Activated CD4-positive, alpha-beta memory T cell treated with anti-CD3 and anti-CD28 coated beads, Interleukin-2, amount 10 ng/mL, durations not matched to agents 7 days and 5 days (primary cell): ENCODE measurements at regions not wholly inside any gene's neighbourhood (a gene's known extent, or its start where the extent isn't known, plus 50 kb on each side); places are given as distances from the start of the nearest gene placed in this dataset.
"Not testable (repeated sequence)": the region's sequence is repeated elsewhere in the genome, so short reads cannot be mapped to it uniquely, and the experiment has no call there.

Experiments
- CTCF ChIA-PET: fragments of 350-600 bp; sonication (Branson Sonifier 250); formaldehyde crosslinking; loops from one replicate; lab custom pipeline; 2021; ENCODE audit warnings: antibody characterized with exemption, inconsistent platforms; lab: Charles Lee
- POLR2A ChIA-PET: fragments of 350-600 bp; sonication (Branson Sonifier 250); formaldehyde crosslinking; loops from one replicate; lab custom pipeline; 2021; ENCODE audit warnings: antibody characterized with exemption; lab: Charles Lee
- DNase-seq: peaks from one replicate; pipeline ENCODE4 v3.0.0-alpha.2; 2020
- H3K27ac Mint-ChIP-seq: one replicate; pipeline ENCODE4 v1.8.0; 2021; ENCODE audit warnings: mild to moderate bottlenecking, mixed read lengths
- H3K27me3 Mint-ChIP-seq: one replicate; pipeline ENCODE4 v1.8.0; 2021; ENCODE audit warnings: mixed read lengths
- H3K36me3 Mint-ChIP-seq: one replicate; pipeline ENCODE4 v1.8.0; 2021; ENCODE audit warnings: low read depth, mixed read lengths
- H3K4me1 Mint-ChIP-seq: one replicate; pipeline ENCODE4 v1.8.0; 2021; ENCODE audit warnings: mixed read lengths
- H3K4me3 Mint-ChIP-seq: one replicate; pipeline ENCODE4 v1.8.0; 2021; ENCODE audit warnings: mild to moderate bottlenecking, mixed read lengths
- H3K9me3 Mint-ChIP-seq: one replicate; pipeline ENCODE4 v1.8.0; 2021; ENCODE audit warnings: mixed read lengths

DNA sequence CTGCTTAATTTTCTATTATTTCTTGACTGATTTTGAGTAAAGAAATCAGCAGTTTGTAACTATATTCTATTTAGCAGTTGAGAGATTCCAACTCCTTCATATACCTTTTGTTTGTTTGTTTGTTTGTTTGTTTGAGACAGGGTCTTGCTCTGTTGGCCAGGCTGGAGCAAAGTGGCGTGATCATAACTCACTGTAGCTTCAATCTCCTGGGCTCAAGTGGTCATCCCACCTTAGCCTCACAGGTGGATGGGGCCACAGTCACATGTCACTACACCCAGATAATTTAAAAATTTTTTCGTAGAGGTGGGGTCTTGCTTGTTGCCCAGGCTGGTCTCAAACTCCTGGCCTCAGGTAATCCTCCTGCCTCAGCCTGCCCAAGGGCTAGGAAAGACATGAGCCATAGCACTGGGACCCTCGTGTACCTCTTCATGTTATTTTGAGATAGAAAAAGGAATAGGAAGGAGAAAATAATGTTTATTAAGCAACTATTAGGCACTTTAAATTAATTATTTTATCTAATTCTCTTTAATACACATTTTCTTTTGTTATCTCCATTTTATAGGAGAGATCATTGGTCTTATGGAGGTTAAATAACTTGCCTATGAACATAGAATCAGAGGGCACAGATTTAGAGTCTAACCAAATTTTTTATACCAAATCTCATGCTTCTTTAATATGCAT is 133.0 kb downstream of the ZNF608 start:
- Mint-ChIP-seq H3K4me3 (no peak overlapping the region), H3K9me3 (peaks cover 1% of the 10 kb centered on the region), H3K4me1 (no peaks in the 10 kb centered on the region), H3K36me3 (no peaks in the 10 kb centered on the region), H3K27me3 (no peaks in the 10 kb centered on the region), H3K27ac (no peak overlapping the region)
- DNase-seq, result no peak
- CTCF ChIA-PET, result no interaction called here
- POLR2A ChIA-PET, result no interaction called here

DNA sequence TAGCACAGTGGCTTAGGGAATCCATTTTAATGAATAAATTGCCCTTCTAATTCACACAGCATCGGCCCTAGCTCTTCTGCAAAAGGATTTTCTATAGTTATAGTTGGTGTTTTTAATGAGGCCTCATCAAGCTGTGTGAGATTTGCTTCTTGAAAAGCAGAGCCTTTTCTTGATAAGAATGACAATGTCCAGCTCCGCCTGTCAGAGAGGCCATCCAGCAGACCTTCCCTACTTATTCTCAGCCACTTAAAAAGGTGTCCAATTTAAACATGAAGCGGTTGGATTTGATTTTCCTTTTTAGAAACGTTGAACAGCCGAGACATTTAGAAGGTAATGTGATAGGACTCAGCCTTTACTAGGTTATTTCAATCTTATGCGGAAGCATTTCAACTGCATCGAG is 134.4 kb downstream of the ZNF608 start:
- Mint-ChIP-seq H3K4me1 (no peaks in the 10 kb centered on the region), H3K4me3 (no peak overlapping the region), H3K27me3 (no peaks in the 10 kb centered on the region), H3K27ac (no peak overlapping the region), H3K9me3 (peaks cover 2% of the 10 kb centered on the region), H3K36me3 (no peaks in the 10 kb centered on the region)
- DNase-seq, result no peak
- ChIA-PET POLR2A (no interaction called here), CTCF (no interaction called here)

DNA sequence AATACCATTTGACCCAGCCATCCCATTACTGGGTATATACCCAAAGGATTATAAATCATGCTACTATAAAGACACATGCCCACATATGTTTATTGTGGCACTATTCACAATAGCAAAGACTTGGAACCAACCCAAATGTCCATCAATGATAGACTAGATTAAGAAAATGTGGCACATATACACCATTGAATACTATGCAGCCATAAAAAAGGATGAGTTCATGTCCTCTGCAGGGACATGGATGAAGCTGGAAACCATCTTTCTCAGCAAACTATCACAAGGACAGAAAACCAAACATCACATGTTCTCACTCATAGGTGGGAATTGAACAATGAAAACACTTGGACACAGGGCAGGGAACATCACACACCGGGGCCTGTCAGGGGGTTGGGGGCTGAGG is 135.2 kb downstream of the ZNF608 start:
- H3K27ac Mint-ChIP-seq, H3K4me3 Mint-ChIP-seq, H3K36me3 Mint-ChIP-seq, H3K27me3 Mint-ChIP-seq, H3K9me3 Mint-ChIP-seq, CTCF ChIA-PET, DNase-seq, H3K4me1 Mint-ChIP-seq, POLR2A ChIA-PET: not testable (repeated sequence)

DNA sequence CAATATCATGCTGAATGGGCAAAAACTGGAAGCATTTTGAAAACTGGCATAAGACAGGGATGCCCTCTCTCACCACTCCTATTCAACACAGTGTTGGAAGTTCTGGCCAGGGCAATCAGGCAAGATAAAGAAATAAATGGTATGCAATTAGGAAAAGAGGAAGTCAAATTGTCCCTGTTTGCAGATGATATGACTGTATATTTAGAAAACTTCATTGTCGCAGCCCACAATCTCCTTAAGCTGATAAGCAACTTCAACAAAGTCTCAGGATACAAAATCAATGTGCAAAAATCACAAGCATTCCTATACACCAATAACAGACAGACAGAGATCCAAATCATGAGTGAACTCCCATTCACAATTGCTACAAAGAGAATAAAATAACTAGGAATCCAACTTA is 136.8 kb downstream of the ZNF608 start:
- H3K4me3 Mint-ChIP-seq, CTCF ChIA-PET, H3K4me1 Mint-ChIP-seq, POLR2A ChIA-PET, DNase-seq, H3K36me3 Mint-ChIP-seq, H3K27me3 Mint-ChIP-seq, H3K27ac Mint-ChIP-seq, H3K9me3 Mint-ChIP-seq: not testable (repeated sequence)

DNA sequence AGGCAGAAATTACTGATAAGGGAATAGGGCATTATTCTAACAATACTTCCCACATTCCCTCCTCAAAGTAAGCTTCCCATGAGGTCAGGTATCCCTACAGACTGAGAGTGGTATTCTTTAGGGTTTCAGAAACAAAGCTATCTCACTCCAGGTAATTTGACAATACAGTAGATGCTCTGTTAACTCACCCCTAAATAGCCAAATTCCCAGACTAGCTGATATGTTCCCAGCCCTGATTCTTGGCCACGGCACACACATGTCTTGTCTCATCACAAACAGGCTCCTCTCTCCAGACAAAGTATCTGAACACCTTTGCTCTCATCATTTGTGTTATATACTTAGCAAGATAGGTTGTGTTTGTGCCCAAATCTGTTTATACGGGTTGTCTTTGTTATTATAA is 139.9 kb downstream of the ZNF608 start:
- no peak overlapping the region for H3K27ac Mint-ChIP-seq
- no peak for DNase-seq
- no peak overlapping the region for H3K4me3 Mint-ChIP-seq
- peaks cover 2% of the 10 kb centered on the region for H3K9me3 Mint-ChIP-seq
- no peaks in the 10 kb centered on the region for H3K4me1 Mint-ChIP-seq
- ChIA-PET CTCF (no interaction called here), POLR2A (no interaction called here)
- H3K36me3 Mint-ChIP-seq, result no peaks in the 10 kb centered on the region
- no peaks in the 10 kb centered on the region for H3K27me3 Mint-ChIP-seq

DNA sequence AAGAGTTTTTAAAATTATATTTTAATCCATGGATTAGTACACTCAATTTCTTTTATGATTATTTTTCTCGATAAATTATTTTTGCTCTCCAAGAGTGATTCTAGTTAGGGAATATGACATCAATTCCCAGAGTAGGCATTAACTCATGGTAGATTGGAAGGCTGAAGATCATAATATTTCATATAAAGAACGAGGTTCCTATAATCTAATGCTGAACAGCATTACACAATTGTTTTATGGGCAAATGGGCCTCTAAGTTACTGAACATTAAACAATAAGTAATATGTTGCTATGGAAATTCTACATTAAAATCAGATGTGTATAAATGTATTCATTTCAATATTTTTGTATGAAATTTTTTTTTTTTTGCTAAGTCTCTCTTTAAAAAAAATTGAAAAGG is 140.3 kb downstream of the ZNF608 start:
- no peaks in the 10 kb centered on the region for H3K4me1 Mint-ChIP-seq

DNA sequence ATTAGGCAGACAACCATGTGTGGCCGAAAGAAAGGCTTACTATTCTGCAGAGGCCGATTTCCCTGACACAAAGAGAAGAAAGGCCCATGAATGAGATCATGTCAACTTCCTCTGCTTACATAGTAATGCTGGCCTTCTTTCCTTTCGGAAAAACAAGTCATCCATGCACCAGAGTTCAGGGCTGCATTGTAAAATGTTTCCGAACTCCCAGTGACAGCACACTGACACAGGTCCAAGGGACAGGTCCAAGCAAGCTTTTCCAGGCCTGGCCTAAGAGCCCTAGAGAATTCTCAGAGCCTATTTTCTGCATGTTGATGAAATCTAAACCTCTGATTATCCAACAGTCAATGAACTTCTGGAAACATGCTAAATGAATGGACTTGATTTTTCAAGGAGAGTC is 140.9 kb downstream of the ZNF608 start:
- Mint-ChIP-seq H3K4me3 (no peak overlapping the region), H3K4me1 (no peaks in the 10 kb centered on the region)

More for the DNA sequence above, 140.3 kb downstream of the ZNF608 start:
- Mint-ChIP-seq H3K27me3 (no peaks in the 10 kb centered on the region), H3K36me3 (no peaks in the 10 kb centered on the region), H3K27ac (no peak overlapping the region), H3K9me3 (peaks cover 2% of the 10 kb centered on the region), H3K4me3 (no peak overlapping the region)
- DNase-seq, result no peak
- POLR2A ChIA-PET, result no interaction called here
- CTCF ChIA-PET, result no interaction called here

DNA sequence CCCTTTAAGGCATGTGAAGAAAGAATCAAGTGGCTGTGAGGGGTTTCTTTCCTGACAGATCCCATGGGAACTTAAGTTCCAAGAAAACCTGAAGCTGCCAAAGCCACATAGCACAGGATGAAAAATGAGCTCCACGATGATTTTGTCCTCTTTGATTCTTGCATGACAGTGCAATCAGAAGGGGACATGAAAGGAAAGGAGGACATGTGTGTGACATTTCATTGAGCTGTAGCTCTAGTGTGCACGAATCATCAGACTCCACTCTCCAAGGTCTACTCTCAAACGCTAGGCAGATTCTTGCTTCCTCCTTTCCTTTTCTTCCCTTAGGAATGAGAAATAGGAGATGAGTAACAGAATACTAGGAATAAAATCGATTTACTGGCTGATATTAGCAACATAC is 142.0 kb downstream of the ZNF608 start:
- H3K27me3 Mint-ChIP-seq, result no peaks in the 10 kb centered on the region
- CTCF ChIA-PET, result no interaction called here

More for the DNA sequence above, 140.9 kb downstream of the ZNF608 start:
- Mint-ChIP-seq H3K36me3 (no peaks in the 10 kb centered on the region), H3K27me3 (no peaks in the 10 kb centered on the region), H3K9me3 (peaks cover 2% of the 10 kb centered on the region), H3K27ac (no peak overlapping the region)
- ChIA-PET CTCF (no interaction called here), POLR2A (no interaction called here)
- no peak for DNase-seq

DNA sequence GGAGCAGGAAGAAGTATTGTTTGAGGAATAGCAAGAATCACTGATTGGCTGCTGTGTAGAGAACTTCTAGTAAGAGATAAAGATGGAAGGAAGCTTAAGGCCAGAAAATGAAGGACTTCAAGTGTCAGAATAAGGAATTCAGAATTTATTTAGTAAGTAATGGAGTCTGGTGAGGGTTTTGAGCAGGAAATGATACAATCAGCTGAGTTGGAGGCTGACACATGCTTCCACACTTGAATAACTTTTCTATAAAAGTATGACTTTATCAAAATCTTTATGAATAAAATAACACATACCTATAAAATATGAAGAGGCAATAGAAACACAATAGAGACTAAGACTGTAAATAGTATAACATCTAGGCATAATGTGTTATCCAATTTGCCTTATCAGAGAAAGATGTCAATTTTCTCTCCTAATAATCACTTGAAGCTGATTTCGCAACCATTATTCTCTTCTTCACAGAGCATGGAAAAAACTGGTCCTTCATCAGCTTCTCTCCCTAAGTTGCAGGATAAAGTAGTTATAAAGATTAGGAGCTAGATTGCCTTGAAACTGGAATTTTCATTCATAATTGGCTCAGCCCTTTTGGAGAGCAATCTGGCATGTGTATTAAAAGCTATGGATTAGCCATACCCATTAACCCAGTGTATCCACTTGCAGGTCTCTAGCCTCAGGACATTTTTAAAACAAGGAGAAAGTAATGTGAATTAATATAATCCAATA is 143.4 kb downstream of the ZNF608 start:
- H3K4me1 Mint-ChIP-seq, result no peaks in the 10 kb centered on the region
- H3K27ac Mint-ChIP-seq, result no peak overlapping the region
- CTCF ChIA-PET, result no interaction called here
- H3K36me3 Mint-ChIP-seq, result no peaks in the 10 kb centered on the region
- no peaks in the 10 kb centered on the region for H3K27me3 Mint-ChIP-seq
- H3K4me3 Mint-ChIP-seq, result no peak overlapping the region
- no peaks in the 10 kb centered on the region for H3K9me3 Mint-ChIP-seq
- no peak for DNase-seq
- POLR2A ChIA-PET, result no interaction called here

More for the DNA sequence above, 142.0 kb downstream of the ZNF608 start:
- no peak for DNase-seq
- POLR2A ChIA-PET, result no interaction called here
- Mint-ChIP-seq H3K4me3 (no peak overlapping the region), H3K27ac (no peak overlapping the region), H3K36me3 (no peaks in the 10 kb centered on the region), H3K4me1 (no peaks in the 10 kb centered on the region), H3K9me3 (peaks cover 2% of the 10 kb centered on the region)

DNA sequence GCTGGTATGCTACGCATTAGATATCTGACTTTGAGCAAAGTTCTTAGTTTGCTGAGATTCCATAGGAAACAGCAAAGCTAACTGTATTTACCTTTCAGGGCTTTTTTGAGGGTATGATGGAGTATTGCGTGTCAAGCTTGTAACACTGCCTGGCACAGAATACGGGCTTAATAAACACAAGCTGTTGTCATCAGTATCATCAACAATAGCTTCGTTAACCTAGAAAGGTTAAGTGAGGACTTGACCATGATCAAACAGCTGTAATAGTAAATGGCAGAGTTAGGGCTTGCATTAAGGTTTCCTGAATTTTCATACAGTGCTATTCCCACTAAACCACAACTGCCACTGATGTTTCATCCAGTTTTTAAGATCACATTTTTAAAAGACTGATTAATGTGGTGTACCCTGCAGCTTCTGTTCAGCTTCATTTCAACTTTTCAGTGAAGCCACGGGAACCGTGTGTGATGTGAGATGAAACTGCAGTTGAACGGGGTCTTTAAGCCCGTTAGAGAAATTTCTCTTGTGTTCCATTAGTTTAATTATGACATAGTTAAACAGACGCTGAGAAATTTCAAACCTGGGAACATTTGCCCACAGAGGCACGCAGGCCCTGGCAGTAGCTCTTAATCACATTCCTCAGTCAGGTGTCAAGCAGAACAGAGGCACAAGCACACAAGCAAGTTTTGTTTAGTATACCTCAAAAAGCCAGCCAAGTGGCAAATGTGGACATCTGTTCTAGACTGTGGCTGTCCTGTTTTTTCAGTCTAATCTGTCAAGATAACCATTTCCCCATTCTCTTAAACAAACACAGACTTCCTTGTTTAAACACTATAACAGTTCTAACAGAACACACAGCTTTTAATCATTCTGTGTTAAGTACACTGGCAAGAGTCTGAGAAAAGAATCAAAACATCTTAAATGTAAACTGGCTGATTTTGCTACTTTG is 147.1 kb downstream of the ZNF608 start:
- no peak overlapping the region for H3K27ac Mint-ChIP-seq
- no peaks in the 10 kb centered on the region for H3K36me3 Mint-ChIP-seq
- no peak for DNase-seq
- no peak overlapping the region for H3K4me3 Mint-ChIP-seq
- POLR2A ChIA-PET, result no interaction called here
- no peaks in the 10 kb centered on the region for H3K27me3 Mint-ChIP-seq
- CTCF ChIA-PET, result no interaction called here
- H3K4me1 Mint-ChIP-seq, result no peaks in the 10 kb centered on the region
- H3K9me3 Mint-ChIP-seq, result no peaks in the 10 kb centered on the region

DNA sequence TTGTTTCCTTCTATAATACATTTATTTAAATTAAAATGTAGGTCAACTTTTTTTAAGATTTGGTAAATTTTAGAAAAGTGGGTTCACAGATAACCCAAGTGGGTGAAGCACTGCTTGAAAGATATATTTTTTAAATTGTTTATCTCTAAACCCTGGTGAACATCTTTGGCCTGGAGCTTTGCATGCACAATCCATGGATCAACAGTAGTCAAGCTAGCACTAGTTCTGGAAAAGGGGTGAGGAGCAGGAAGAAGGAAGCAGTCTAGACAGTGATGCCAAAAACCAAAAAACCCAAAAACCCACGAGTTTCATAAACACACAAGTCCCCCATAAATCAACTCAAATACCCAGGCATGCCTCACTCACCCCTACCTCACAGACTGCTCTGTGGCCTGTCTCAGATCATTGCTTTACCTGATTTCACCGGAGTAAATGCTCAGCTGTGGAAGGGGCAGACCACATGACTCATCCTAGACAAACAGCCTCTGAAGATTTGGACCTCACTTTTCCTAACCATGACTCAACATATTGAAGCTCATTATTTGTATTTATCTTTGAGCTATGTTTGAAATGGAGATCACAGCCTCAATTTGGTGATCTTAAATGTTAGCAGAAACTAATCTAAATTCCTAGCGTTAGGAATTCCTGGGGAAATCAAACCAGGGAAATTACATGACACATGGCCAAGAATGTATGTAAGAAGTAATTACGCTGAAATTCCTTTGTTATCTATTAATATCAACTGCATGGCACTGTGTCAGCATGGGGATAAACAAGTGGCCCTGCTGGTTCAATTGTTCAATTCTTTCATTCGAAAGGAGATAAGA is 149.6 kb downstream of the ZNF608 start:
- H3K27me3 Mint-ChIP-seq, result no peaks in the 10 kb centered on the region
- no peak overlapping the region for H3K4me3 Mint-ChIP-seq
- H3K4me1 Mint-ChIP-seq, result no peaks in the 10 kb centered on the region
- DNase-seq, result no peak
- no peaks in the 10 kb centered on the region for H3K9me3 Mint-ChIP-seq
- H3K27ac Mint-ChIP-seq, result no peak overlapping the region
- CTCF ChIA-PET, result no interaction called here
- POLR2A ChIA-PET, result no interaction called here
- no peaks in the 10 kb centered on the region for H3K36me3 Mint-ChIP-seq

DNA sequence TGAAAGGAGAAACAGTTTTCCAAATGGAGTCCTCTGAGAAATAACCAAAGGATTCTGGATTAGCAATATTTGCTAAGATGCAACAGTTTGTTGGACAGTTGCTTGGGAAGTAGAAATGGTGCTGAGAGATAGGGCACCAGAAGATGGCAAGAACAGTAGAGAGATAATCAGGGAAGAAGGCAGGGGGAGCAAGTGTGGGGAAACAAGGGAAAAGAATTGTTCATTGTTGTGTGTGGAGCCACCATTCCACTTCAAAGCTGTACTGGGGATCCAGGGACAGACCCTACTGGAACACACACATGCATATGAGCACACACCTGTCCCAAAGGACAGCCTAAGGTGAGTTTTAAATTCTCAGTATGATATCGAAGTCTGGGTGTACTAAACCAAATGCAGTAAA is 152.5 kb downstream of the ZNF608 start:
- Mint-ChIP-seq H3K27me3 (no peaks in the 10 kb centered on the region), H3K4me1 (no peaks in the 10 kb centered on the region), H3K4me3 (no peak overlapping the region), H3K36me3 (no peaks in the 10 kb centered on the region), H3K9me3 (no peaks in the 10 kb centered on the region), H3K27ac (no peak overlapping the region)
- no peak for DNase-seq
- CTCF ChIA-PET, result no interaction called here
- POLR2A ChIA-PET, result no interaction called here

DNA sequence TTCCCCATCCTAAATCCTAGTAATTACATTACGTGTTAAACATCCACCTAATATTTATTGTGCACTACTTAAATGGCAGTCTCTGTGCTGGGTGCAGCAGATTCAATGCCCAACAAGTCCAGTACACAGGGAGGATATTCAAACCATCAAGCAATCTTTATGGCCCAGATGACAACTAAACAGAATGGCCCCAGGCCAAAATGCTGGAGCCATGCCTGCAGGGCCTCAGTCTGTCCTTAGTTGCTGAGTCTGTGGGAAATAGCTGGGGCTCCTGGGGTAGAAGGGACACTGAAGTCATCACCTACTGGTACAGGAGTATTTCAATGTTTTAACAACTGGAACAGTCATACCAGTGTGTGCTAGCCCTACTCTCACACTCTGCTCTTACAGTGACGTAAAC is 153.5 kb downstream of the ZNF608 start:
- Mint-ChIP-seq H3K4me3 (no peak overlapping the region), H3K36me3 (no peaks in the 10 kb centered on the region), H3K9me3 (no peaks in the 10 kb centered on the region), H3K4me1 (no peaks in the 10 kb centered on the region), H3K27me3 (no peaks in the 10 kb centered on the region), H3K27ac (no peak overlapping the region)
- DNase-seq, result no peak
- CTCF ChIA-PET, result no interaction called here
- POLR2A ChIA-PET, result no interaction called here
